C4-2B (cell line): ENCODE measurements at regions not wholly inside any gene's neighbourhood (a gene's known extent, or its start where the extent isn't known, plus 50 kb on each side); places are given as distances from the start of the nearest gene placed in this dataset.

Experiments
- ZFX ChIP-seq: fragments of 450-650 bp; IDR thresholded peaks from 2 replicates; pipeline ENCODE4 v1.6.1; 2017
- TF ChIP-seq, protein P1 (sequence below): fragments of 450-650 bp; conservative IDR thresholded peaks from 2 replicates; pipeline ENCODE4 v1.5.1; 2017; ENCODE audit warnings: mild to moderate bottlenecking

DNA sequence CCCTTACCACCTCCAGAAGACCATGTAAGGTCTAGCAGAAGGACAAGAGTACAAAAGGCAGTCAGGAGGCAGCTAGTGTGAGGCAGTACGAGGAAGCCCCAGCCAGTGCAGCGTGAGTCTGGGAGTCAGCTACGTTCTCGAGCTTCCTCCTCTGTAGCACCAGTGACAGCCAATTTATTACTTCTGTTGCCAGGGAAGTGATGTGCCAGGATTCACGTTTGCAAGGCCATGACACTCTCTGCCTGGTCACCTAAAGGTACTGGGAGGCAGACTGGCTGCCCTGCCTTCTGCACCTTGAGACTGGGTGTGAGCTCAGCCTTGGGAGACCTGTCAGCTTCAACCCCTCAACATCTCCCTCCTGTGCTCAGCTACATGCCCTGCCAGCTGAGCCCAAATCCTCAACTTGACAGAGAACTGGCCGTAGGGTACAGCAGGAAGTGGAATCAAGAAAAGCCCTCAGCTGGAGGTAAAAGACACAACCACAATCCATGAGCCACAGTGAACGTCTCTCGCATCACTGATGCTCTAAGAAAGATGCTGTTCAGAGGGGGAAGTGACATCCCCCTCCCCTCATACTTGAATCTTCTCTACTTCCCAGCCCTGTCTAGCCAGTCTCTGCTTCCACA lies 182.5 kb upstream of the RGS6 start:
- TF ChIP-seq, protein P1, sequence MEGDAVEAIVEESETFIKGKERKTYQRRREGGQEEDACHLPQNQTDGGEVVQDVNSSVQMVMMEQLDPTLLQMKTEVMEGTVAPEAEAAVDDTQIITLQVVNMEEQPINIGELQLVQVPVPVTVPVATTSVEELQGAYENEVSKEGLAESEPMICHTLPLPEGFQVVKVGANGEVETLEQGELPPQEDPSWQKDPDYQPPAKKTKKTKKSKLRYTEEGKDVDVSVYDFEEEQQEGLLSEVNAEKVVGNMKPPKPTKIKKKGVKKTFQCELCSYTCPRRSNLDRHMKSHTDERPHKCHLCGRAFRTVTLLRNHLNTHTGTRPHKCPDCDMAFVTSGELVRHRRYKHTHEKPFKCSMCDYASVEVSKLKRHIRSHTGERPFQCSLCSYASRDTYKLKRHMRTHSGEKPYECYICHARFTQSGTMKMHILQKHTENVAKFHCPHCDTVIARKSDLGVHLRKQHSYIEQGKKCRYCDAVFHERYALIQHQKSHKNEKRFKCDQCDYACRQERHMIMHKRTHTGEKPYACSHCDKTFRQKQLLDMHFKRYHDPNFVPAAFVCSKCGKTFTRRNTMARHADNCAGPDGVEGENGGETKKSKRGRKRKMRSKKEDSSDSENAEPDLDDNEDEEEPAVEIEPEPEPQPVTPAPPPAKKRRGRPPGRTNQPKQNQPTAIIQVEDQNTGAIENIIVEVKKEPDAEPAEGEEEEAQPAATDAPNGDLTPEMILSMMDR: no peak
- no peak for TF ChIP-seq ZFX
